ENCODE measurements at regions not wholly inside any gene's neighbourhood (a gene's known extent, or its start where the extent isn't known, plus 50 kb on each side); places are given as distances from the start of the nearest gene placed in this dataset.

DNA sequence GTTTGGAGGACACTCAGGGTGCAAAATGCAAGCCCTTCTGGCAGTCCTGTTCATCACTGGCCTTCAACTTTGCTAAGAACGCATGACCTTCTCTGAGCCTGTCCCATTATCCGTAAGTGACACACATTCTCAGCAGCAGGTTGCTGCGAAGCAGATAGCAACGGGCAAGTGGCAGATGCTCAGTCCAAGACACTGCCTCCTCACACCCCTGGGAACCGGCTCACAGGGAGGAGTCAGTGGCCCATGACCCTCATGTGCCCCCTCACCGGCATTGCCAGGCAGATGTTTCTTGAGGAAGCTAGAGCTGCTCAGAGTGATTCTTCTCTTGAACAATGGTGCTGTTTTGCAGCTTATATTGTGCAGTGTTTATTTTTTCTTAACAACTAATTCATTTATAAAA, 737.2 kb upstream of the HS6ST1 start:
- intact Hi-C loops (cut with micrococcal nuclease) (no loop called here), in situ Hi-C loops (cut with MboI) (no loop called here)
- H3K36me3 ChIP-seq (ENCODE audit: control insufficient read depth, insufficient read depth, low read length): no peaks in the 10 kb centered on the region
- WGBS (ENCODE audit: insufficient coverage, low coverage, missing lambda C conversion rate): 2% methylated on average over 6 of the region's 6 CpGs
- no peaks in the 10 kb centered on the region for H3K4me1 ChIP-seq (replicated peaks in 1 of 2; ENCODE audit: control insufficient read depth in 2 of 2, insufficient read depth in 2 of 2, low read length in 2 of 2)
- H3K79me2 ChIP-seq (ENCODE audit: control insufficient read depth, insufficient read depth, low read length): no peaks in the 10 kb centered on the region
- BruUV-seq (replicated peaks): no TSS peak
- CTCF ChIA-PET (ENCODE audit: low intra/inter-chr PET ratio): no interaction called here
- FAIRE-seq: no peak
- H3K9me3 ChIP-seq (replicated peaks; ENCODE audit: control insufficient read depth, insufficient read depth, low read depth, low read length): no peaks in the 10 kb centered on the region
- H3K4me3 ChIP-seq: no peak overlapping the region
- H3K9me1 ChIP-seq (ENCODE audit: control insufficient read depth, insufficient read depth, low read length): no peaks in the 10 kb centered on the region
- H2AFZ ChIP-seq (ENCODE audit: low read depth, low read length): no peak overlapping the region
- no peaks in the 10 kb centered on the region for H4K20me1 ChIP-seq (replicated peaks; ENCODE audit: control insufficient read depth, insufficient read depth, low read length)
- no peak for TF ChIP-seq ETV1 (tag; conservative IDR thresholded peaks at IDR 0.05; ENCODE audit: low read depth)
- TF ChIP-seq, protein P1, sequence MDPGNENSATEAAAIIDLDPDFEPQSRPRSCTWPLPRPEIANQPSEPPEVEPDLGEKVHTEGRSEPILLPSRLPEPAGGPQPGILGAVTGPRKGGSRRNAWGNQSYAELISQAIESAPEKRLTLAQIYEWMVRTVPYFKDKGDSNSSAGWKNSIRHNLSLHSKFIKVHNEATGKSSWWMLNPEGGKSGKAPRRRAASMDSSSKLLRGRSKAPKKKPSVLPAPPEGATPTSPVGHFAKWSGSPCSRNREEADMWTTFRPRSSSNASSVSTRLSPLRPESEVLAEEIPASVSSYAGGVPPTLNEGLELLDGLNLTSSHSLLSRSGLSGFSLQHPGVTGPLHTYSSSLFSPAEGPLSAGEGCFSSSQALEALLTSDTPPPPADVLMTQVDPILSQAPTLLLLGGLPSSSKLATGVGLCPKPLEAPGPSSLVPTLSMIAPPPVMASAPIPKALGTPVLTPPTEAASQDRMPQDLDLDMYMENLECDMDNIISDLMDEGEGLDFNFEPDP (CRISPR knock-in tag; IDR thresholded peaks at IDR 0.05): no peak
- no peak for TF ChIP-seq ZC3H8 (IDR thresholded peaks at IDR 0.05)
- TF ChIP-seq SP1 (CRISPR knock-in tag; IDR thresholded peaks at IDR 0.05): no peak
- TF ChIP-seq EWSR1 (IDR thresholded peaks at IDR 0.05; ENCODE audit: borderline replicate concordance, low read depth, partially characterized antibody): no peak
- TF ChIP-seq CAMTA2 (CRISPR knock-in tag; conservative IDR thresholded peaks at IDR 0.05): no peak
- H3K9ac ChIP-seq (ENCODE audit: insufficient read depth in 1 of 2, low read depth in 2 of 2, low read length in 2 of 2): no peak overlapping the region
- H3K4me2 ChIP-seq (ENCODE audit: insufficient read depth, low read length): no peak overlapping the region
- DNase-seq (ENCODE audit: extremely low read depth in 1 of 4, low spot score in 3 of 4): no peak
- H3K27me3 ChIP-seq (ENCODE audit: control insufficient read depth in 2 of 2, insufficient read depth in 2 of 2, low read length in 2 of 2): peaks cover 0 to 21% of the 10 kb centered on the region in 2 experiments; a peak in 2 of 5 replicates
- no peak overlapping the region for H3K27ac ChIP-seq (ENCODE audit: extremely low read depth, low read depth, low read length)
- ATAC-seq: no peak
- POLR2A ChIA-PET: no interaction called here
